Adrenal gland (tissue), 5 donors: ENCODE measurements at regions not wholly inside any gene's neighbourhood (a gene's known extent, or its start where the extent isn't known, plus 50 kb on each side); places are given as distances from the start of the nearest gene placed in this dataset.

ENCODE experiments used
- POLR2A ChIP-seq, 2 donors: fragments of 450-650 bp; IDR thresholded peaks; one replicate each; pipeline ENCODE4 v1.6.1; 2017; ENCODE audit warnings: antibody characterized with exemption in 2 of 2, mild to moderate bottlenecking in 2 of 2, moderate library complexity in 1 of 2
- TF ChIP-seq, protein P1 (sequence below), 6 experiments: fragments of 450-650 bp in 4 of 6; fragments of 200-600 bp in 2 of 6; sonication (generic) in 1 of 6; IDR thresholded peaks; 1 replicate in 5 of 6; 2 replicates in 1 of 6; pipeline versions ENCODE4 v1.5.1 to v1.8.0; 2016 to 2021; ENCODE audit warnings: antibody characterized with exemption in 6 of 6, mild to moderate bottlenecking in 2 of 6, moderate library complexity in 1 of 6
- donor health status: DM: no; HTN: no; CAD: no.

DNA sequence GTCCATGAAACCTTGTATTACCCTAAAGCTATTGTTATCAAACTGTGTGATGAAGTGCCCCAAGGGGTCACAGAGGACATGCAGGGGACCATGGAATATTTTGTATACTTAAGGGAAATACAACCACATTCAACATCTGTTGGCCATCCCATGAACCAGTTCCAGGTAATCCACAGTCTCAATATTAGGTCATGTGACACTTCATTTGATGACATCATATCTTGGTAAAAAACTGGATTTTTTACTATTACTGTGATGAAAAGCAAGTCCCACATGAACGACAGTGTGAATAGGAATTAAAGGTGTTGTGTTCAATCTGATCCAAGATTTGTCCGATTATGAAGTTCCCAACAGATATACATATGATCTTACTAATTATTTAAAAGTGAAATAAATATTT lies 355.2 kb downstream of the IRS2 start:
- TF ChIP-seq POLR2A (IDR thresholded peaks at IDR 0.05), result no peak
- TF ChIP-seq, protein P1, sequence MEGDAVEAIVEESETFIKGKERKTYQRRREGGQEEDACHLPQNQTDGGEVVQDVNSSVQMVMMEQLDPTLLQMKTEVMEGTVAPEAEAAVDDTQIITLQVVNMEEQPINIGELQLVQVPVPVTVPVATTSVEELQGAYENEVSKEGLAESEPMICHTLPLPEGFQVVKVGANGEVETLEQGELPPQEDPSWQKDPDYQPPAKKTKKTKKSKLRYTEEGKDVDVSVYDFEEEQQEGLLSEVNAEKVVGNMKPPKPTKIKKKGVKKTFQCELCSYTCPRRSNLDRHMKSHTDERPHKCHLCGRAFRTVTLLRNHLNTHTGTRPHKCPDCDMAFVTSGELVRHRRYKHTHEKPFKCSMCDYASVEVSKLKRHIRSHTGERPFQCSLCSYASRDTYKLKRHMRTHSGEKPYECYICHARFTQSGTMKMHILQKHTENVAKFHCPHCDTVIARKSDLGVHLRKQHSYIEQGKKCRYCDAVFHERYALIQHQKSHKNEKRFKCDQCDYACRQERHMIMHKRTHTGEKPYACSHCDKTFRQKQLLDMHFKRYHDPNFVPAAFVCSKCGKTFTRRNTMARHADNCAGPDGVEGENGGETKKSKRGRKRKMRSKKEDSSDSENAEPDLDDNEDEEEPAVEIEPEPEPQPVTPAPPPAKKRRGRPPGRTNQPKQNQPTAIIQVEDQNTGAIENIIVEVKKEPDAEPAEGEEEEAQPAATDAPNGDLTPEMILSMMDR (IDR thresholded peaks at IDR 0.05), result no peak
